ENCODE measurements at regions not wholly inside any gene's neighbourhood (a gene's known extent, or its start where the extent isn't known, plus 50 kb on each side); places are given as distances from the start of the nearest gene placed in this dataset.

DNA sequence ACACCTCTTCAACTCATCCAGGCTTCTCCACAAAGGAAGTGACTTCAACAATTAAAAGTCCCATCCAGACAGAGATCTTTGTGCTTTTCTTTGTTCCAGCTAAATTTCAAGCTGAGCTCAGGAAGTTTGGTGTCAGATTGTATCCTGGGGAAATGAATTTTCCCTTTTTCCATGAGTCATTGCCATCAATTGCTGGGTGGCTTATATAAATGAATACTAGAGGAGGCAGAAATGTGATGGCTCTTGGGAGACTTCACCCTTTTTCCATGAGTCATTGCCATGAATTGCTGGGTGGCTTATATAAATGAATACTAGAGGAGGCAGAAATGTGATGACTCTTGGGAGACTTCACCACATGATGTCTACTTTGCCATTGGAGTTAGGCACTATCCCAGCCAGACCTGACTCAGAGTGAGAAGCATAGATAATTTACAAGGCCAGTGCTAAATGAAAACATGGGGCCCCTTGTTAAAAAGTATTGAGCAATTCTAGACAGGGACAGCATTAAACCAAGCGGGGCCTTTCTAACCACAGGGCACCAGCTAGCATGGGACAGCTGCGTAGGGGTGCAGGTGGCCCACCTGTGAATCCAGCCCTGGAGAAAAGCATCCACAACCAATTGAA, 339.2 kb upstream of the PODXL start:
- H3K4me3 Mint-ChIP-seq: no peak overlapping the region
- H3K36me3 Mint-ChIP-seq (ENCODE audit: low read depth): no peaks in the 10 kb centered on the region
- H3K27ac Mint-ChIP-seq: no peak overlapping the region
- no peaks in the 10 kb centered on the region for H3K4me1 Mint-ChIP-seq (ENCODE audit: low read depth)
- H3K9me3 Mint-ChIP-seq: no peaks in the 10 kb centered on the region
- no peaks in the 10 kb centered on the region for H3K27me3 Mint-ChIP-seq (ENCODE audit: insufficient read depth)
- no peak for DNase-seq (ENCODE audit: low spot score)
- intact Hi-C loops (cut with micrococcal nuclease): no loop called here

DNA sequence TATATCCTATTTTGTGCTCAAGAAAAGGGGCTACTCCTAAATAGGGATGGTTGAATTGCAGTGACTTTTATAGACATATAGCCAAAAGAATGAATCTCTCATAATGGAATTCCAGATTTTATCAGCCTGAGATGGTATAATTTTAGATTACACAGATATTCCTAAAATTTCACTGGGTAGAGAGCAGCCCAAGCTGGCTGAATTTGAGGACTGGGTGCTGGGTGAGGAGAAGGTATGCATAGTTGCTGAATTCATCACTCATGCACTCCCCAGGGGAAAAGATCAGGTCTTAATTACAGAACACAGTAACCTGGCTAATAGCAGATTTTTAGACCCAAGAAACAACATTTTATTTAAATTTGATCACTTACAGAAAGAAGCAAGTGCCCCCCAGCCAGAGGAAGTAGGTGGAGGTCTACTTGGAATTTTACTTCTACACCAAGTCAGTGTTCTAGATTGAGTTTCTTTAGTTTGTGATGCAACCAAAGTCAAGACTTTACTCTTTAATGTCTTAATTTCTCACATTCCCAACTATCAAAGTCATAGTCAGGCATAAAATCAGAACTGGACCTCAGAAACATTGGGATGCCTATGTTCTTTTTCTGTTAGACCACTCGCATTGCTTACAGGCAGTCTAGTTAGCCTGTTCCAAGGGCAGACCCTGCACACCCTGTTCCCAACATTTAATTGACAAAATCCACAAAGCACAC, 337.4 kb upstream of the PODXL start:
- Mint-ChIP-seq H3K4me1 (ENCODE audit: low read depth) (no peaks in the 10 kb centered on the region), H3K27ac (no peak overlapping the region), H3K4me3 (no peak overlapping the region), H3K9me3 (no peaks in the 10 kb centered on the region), H3K27me3 (ENCODE audit: insufficient read depth) (no peaks in the 10 kb centered on the region), H3K36me3 (ENCODE audit: low read depth) (no peaks in the 10 kb centered on the region)
- DNase-seq (ENCODE audit: low spot score): no peak
- intact Hi-C loops (cut with micrococcal nuclease): no loop called here

DNA sequence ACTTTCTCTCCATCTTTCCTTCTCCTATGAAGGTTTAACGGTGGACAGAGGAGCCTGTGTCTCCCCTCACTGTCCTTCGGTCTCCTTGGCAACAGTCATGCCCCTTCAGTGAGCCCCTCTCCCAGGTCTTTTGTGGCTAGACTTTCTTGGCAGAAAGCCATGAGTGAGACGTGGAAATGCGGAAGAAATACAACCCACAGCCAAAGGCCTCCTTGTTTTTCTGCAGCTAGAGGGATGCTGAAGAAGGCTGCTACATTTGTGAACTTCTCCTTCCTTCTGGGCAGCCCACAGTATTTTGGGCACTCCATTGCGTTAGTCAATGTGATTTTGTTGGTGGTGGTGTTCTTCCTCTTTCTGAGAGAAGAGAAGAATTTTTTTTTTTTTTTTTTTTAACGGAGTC, 333.7 kb upstream of the PODXL start:
- Mint-ChIP-seq H3K9me3 (peaks cover 9% of the 10 kb centered on the region), H3K4me1 (ENCODE audit: low read depth) (no peaks in the 10 kb centered on the region), H3K27me3 (ENCODE audit: insufficient read depth) (no peaks in the 10 kb centered on the region), H3K27ac (no peak overlapping the region), H3K4me3 (no peak overlapping the region), H3K36me3 (ENCODE audit: low read depth) (no peaks in the 10 kb centered on the region)
- intact Hi-C loops (cut with micrococcal nuclease): no loop called here
- no peak for DNase-seq (ENCODE audit: low spot score)

DNA sequence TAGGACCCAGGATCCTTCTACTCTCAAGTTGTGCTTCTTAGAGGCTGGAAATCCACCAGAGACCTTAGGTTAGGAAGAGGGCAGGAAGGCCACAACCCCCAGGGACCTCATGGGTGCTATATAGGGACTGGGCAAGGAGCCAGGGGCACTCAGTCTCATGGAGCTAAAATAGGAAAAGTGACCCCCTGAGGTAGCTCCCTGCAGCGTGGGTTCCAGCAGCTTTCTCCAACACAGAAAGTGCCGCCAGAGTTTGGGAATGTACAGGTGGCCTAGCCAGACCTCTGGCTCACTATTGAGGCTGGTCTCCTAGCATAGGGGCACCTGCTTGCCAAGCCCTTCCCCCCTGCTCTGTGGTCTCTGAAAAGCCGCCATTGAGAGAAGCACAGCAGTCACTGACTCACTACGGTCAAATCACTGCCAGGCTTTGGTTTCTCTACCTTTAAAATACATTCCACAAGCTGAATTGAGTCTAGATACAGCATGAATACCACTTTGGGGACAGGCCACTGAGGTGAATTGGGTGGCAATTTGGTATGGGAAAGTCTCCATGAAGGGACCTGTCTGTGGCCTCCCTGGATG, 333.2 kb upstream of the PODXL start:
- Mint-ChIP-seq H3K9me3 (peaks cover 10% of the 10 kb centered on the region), H3K4me3 (no peak overlapping the region), H3K4me1 (ENCODE audit: low read depth) (no peaks in the 10 kb centered on the region), H3K27ac (no peak overlapping the region), H3K27me3 (ENCODE audit: insufficient read depth) (no peaks in the 10 kb centered on the region), H3K36me3 (ENCODE audit: low read depth) (no peaks in the 10 kb centered on the region)
- intact Hi-C loops (cut with micrococcal nuclease): no loop called here
- DNase-seq (ENCODE audit: low spot score): no peak

DNA sequence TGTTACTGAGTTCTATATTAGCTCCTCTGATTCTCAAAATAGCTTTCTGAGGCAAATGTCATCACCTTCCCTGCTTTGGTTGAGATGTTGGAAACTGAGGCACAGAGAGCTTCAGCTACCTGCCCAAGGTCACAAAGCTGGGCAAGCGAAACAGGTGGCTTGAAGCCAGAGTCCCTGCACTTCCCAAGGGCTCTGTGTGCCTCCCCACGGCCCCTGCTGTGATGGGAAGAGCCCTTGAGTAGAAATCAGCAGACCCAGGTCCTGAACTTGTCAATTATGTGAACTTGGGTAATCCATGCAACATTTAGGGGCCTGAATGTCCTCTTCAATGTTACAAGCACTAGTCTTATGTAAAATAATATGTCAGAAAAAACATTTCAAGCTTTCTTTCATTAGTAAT, 327.3 kb upstream of the PODXL start:
- no peaks in the 10 kb centered on the region for H3K36me3 Mint-ChIP-seq (ENCODE audit: low read depth)
- peaks cover 10% of the 10 kb centered on the region for H3K9me3 Mint-ChIP-seq
- intact Hi-C loops (cut with micrococcal nuclease): no loop called here
- no peak overlapping the region for H3K27ac Mint-ChIP-seq
- no peak for DNase-seq (ENCODE audit: low spot score)
- no peak overlapping the region for H3K4me3 Mint-ChIP-seq
- no peaks in the 10 kb centered on the region for H3K27me3 Mint-ChIP-seq (ENCODE audit: insufficient read depth)
- no peaks in the 10 kb centered on the region for H3K4me1 Mint-ChIP-seq (ENCODE audit: low read depth)

DNA sequence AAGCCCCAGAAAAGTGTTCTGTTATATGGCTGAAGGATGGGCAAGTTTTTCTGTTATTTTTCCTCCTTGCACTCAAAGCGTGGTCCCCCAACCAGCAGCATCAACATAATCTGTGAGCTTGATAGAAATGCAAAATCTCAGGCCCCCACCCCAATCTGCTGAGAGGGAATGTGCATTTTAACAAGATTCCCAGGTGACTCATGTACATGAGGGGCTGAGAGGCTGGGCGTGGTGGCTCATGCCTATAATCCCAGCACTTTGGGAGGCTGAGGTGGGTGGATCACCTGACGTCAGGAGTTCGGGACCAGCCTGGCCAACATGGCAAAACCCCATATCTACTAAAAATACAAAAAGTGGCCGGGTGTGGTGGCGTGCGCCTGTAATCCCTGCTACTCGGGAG, 326.8 kb upstream of the PODXL start:
- peaks cover 10% of the 10 kb centered on the region for H3K9me3 Mint-ChIP-seq
- H3K27ac Mint-ChIP-seq: no peak overlapping the region
- intact Hi-C loops (cut with micrococcal nuclease): no loop called here

DNA sequence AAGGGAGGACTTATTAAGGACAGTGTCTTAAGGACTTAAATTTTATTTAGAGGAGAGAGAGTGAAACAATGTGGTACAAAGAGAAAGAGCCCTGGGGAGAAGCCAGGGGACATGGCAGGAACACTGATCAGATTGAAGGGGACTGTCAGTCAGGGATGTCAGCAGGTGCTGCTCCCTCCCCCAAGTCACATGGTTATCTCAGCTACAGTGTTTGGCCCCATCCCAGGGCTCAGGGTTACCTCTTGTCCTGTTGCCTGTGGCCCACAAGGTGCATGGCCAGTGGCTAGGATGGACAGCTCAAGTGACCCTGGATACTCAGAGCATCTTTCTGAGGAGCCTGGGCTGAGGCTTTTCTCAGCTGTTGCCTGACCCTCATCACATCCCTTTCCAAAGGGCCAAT, 325.9 kb upstream of the PODXL start:
- Mint-ChIP-seq H3K4me1 (ENCODE audit: low read depth) (no peaks in the 10 kb centered on the region), H3K4me3 (no peak overlapping the region), H3K36me3 (ENCODE audit: low read depth) (no peaks in the 10 kb centered on the region), H3K9me3 (peaks cover 10% of the 10 kb centered on the region), H3K27ac (no peak overlapping the region), H3K27me3 (ENCODE audit: insufficient read depth) (no peaks in the 10 kb centered on the region)
- intact Hi-C loops (cut with micrococcal nuclease): no loop called here
- no peak for DNase-seq (ENCODE audit: low spot score)

More for the DNA sequence above, 326.8 kb upstream of the PODXL start:
- Mint-ChIP-seq H3K4me1 (ENCODE audit: low read depth) (no peaks in the 10 kb centered on the region), H3K27me3 (ENCODE audit: insufficient read depth) (no peaks in the 10 kb centered on the region), H3K4me3 (no peak overlapping the region), H3K36me3 (ENCODE audit: low read depth) (no peaks in the 10 kb centered on the region)
- DNase-seq (ENCODE audit: low spot score): no peak

DNA sequence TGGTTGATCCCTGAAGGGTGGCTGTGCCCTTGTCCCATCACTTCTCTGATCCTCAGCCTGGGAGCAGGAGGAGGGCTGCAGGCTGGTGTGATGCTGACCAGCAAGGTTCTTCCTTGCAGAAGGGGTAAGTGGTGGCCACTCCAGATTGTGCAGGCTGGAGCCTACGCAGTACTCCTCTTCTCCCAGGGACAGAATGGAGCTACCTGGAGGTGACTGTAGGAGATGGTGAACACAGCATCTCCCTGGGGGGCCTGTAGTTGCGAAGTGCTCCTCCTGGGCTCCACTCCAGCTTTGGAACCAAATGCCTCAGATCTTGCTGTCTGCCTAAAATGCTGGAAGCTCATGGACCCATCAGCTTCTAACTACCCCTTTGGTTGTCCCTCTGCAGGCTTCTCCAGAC, 323.6 kb upstream of the PODXL start:
- intact Hi-C loops (cut with micrococcal nuclease): no loop called here
- no peaks in the 10 kb centered on the region for H3K27me3 Mint-ChIP-seq (ENCODE audit: insufficient read depth)
- H3K9me3 Mint-ChIP-seq: peaks cover under 1% of the 10 kb centered on the region
- H3K4me3 Mint-ChIP-seq: no peak overlapping the region
- no peaks in the 10 kb centered on the region for H3K36me3 Mint-ChIP-seq (ENCODE audit: low read depth)
- H3K27ac Mint-ChIP-seq: no peak overlapping the region
- no peaks in the 10 kb centered on the region for H3K4me1 Mint-ChIP-seq (ENCODE audit: low read depth)
- DNase-seq (ENCODE audit: low spot score): no peak

DNA sequence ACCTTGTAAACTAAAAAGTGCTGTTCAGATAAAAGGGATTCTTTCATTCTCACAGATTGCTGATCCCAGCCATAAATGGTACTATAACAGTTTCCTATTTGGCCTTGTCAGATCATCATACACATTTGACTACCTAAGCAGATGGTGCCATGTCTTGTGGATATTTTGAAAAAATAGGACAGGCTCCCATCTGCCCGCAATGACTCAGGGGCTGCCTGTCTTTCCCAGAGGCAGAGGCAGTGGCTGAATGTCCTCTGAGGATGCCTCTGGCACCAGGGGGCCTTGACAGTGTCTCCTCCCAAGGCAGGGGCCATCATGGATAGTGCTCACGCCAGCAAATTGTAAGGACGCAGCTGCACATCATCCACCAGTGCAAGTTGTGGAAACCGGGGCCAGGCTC, 323.0 kb upstream of the PODXL start:
- H3K9me3 Mint-ChIP-seq: no peaks in the 10 kb centered on the region
- H3K4me3 Mint-ChIP-seq: no peak overlapping the region
- H3K27me3 Mint-ChIP-seq (ENCODE audit: insufficient read depth): no peaks in the 10 kb centered on the region
- H3K4me1 Mint-ChIP-seq (ENCODE audit: low read depth): no peaks in the 10 kb centered on the region
- H3K36me3 Mint-ChIP-seq (ENCODE audit: low read depth): no peaks in the 10 kb centered on the region
- DNase-seq (ENCODE audit: low spot score): no peak
- H3K27ac Mint-ChIP-seq: no peak overlapping the region
- intact Hi-C loops (cut with micrococcal nuclease): no loop called here

DNA sequence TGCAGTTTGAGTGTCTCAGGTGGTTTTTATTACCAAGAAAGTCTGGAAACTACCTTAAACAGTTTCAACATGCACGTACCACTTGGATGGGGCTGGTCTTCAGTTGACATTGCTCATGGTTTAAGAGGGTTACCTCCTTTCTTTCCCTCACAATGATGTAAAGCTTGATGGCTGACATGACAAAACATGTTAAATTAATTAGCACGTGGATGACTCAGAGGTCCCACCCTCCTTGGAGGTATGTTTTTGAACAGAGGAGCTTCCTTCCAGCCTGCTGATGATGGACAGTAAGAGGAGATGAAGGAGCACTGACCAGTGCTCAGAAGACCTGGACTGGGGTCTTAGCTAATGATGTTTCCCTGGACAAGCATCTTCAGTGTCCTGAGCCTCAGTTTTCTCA, 322.3 kb upstream of the PODXL start:
- intact Hi-C loops (cut with micrococcal nuclease): no loop called here
- no peaks in the 10 kb centered on the region for H3K27me3 Mint-ChIP-seq (ENCODE audit: insufficient read depth)
- H3K9me3 Mint-ChIP-seq: no peaks in the 10 kb centered on the region
- DNase-seq (ENCODE audit: low spot score): no peak
- no peak overlapping the region for H3K27ac Mint-ChIP-seq
- no peak overlapping the region for H3K4me3 Mint-ChIP-seq
- H3K36me3 Mint-ChIP-seq (ENCODE audit: low read depth): no peaks in the 10 kb centered on the region
- H3K4me1 Mint-ChIP-seq (ENCODE audit: low read depth): no peaks in the 10 kb centered on the region

DNA sequence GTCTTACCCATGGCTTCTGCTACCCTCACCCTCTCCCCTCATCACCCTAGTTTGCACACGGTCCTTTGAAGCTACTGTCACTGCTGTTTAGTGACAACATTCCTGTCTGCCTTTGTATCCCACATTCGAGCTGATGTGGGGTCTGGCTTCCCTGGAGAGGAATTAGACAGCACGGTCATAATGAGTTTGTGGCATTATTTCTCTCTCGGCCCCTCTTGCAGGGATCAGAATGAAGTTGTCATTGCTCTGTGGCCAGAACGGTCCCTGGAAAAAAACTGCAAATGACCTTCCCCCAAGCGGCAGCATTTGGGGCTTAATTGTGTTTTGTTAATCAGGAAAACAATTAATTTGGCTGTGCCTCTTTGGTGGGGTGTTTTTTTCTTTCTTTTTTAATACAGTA, 317.2 kb upstream of the PODXL start:
- Mint-ChIP-seq H3K27me3 (ENCODE audit: insufficient read depth) (no peaks in the 10 kb centered on the region), H3K4me1 (ENCODE audit: low read depth) (no peaks in the 10 kb centered on the region), H3K36me3 (ENCODE audit: low read depth) (no peaks in the 10 kb centered on the region), H3K9me3 (no peaks in the 10 kb centered on the region), H3K27ac (no peak overlapping the region), H3K4me3 (no peak overlapping the region)
- DNase-seq (ENCODE audit: low spot score): no peak
- intact Hi-C loops (cut with micrococcal nuclease): no loop called here

DNA sequence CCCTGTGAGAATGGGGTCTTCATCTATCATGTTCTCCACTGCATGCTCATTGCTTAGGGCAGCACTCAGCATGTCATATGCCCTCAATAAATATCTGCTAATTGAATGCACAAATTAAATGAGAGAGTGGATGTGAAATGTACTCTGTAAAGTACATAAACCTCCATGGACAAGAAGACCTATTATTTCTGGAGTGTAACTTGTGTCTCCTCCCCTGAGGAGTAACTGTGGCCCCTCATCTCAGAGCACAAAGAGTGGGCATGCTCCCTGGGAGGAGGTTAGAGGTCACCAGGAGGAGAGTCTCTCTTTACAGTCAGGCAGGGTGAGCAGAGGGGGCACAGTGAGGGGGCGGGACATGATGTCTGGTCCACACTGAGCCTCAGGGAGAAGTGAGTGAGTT, 313.6 kb upstream of the PODXL start:
- H3K4me3 Mint-ChIP-seq: no peak overlapping the region
- no peak overlapping the region for H3K27ac Mint-ChIP-seq
- DNase-seq (ENCODE audit: low spot score): no peak
- no peaks in the 10 kb centered on the region for H3K4me1 Mint-ChIP-seq (ENCODE audit: low read depth)
- H3K36me3 Mint-ChIP-seq (ENCODE audit: low read depth): no peaks in the 10 kb centered on the region
- H3K27me3 Mint-ChIP-seq (ENCODE audit: insufficient read depth): no peaks in the 10 kb centered on the region
- H3K9me3 Mint-ChIP-seq: no peaks in the 10 kb centered on the region
- intact Hi-C loops (cut with micrococcal nuclease): no loop called here

DNA sequence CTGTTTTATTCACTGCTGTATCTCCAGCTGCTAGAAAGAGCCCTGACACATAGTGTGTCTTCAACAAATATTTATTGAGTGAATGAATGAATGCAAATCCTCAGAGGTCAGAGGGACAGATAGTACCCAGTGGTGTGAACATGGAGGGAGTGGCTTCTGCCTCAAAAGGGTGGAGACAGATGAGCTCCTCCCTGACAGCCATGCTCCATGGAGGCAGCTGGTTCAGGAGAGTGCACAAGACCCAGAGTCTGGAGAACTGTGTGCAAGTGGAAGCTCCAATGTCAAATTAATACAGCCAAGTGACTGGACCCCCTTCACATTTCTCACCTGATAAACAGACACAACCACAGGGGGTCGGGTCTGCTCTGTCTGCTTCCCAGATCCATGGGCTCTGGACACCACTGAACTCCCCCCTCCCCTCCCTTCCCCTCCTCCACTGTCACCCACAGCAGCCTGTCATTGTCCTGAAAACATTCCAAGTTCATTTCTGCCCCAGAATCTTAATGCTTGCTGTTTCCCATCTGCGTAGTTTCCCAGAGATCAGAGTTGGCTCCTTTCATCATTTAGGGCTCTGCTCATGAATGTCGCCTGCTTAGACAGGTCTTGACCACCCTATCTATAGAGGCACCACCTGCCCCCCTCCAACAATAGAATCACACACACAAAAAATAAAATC, 312.9 kb upstream of the PODXL start:
- H3K27ac Mint-ChIP-seq: no peak overlapping the region
- H3K27me3 Mint-ChIP-seq (ENCODE audit: insufficient read depth): no peaks in the 10 kb centered on the region
- no peak overlapping the region for H3K4me3 Mint-ChIP-seq
- H3K9me3 Mint-ChIP-seq: no peaks in the 10 kb centered on the region
- DNase-seq (ENCODE audit: low spot score): no peak
- no peaks in the 10 kb centered on the region for H3K4me1 Mint-ChIP-seq (ENCODE audit: low read depth)
- no peaks in the 10 kb centered on the region for H3K36me3 Mint-ChIP-seq (ENCODE audit: low read depth)
- intact Hi-C loops (cut with micrococcal nuclease): no loop called here

All from activated T-helper 1 cell treated with anti-CD3 and anti-CD28 coated beads, Interleukin-12 subunit alpha, Interleukin-12 subunit beta, Interleukin-2, Interleukin-4 antibody, amounts not matched to agents 30 ng/mL and 10 ng/mL and 1 ng/mL, durations not matched to agents 14 hours and 24 hours and 36 hours (primary cell).